ENCODE measurements at regions not wholly inside any gene's neighbourhood (a gene's known extent, or its start where the extent isn't known, plus 50 kb on each side); places are given as distances from the start of the nearest gene placed in this dataset.

DNA sequence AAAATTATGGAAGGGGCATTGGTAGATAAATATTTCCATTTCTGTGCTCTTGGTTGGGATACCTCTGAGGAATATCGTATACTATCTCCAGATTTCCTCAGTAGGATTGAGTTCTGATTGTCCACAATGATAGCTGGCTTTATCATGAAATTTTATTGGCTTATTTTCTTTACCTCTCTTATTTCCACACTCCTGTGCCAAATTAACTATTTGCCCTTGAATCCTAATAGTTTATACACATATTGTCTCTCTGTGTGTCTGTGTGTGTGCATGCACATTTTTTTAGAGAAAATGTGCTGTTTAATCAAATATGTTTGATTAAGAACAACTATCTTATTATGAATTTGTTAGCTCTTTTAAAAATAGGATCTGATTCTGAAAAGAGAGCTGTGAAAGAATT, 271.6 kb downstream of the DTHD1 start:
- Histone ChIP-seq H3K4me3 (ENCODE audit: low read length in 3 of 3) (no peak overlapping the region), H3K9ac (ENCODE audit: low read length in 3 of 3) (no peak overlapping the region), H3K27me3 (ENCODE audit: control insufficient read depth, insufficient read depth, low read length) (no peaks in the 10 kb centered on the region), H3K4me1 (ENCODE audit: control insufficient read depth in 2 of 3, insufficient read depth in 2 of 3, low read depth in 1 of 3, low read length in 3 of 3) (no peaks in the 10 kb centered on the region), H3K36me3 (ENCODE audit: control insufficient read depth in 2 of 3, insufficient read depth in 3 of 3, low read length in 3 of 3) (no peaks in the 10 kb centered on the region), H3K9me3 (ENCODE audit: control insufficient read depth in 2 of 3, insufficient read depth in 1 of 3, low read length in 3 of 3) (no peaks in the 10 kb centered on the region), H3K27ac (ENCODE audit: low read depth in 2 of 2, low read length in 2 of 2) (no peak overlapping the region)
- TF ChIP-seq, protein P1, sequence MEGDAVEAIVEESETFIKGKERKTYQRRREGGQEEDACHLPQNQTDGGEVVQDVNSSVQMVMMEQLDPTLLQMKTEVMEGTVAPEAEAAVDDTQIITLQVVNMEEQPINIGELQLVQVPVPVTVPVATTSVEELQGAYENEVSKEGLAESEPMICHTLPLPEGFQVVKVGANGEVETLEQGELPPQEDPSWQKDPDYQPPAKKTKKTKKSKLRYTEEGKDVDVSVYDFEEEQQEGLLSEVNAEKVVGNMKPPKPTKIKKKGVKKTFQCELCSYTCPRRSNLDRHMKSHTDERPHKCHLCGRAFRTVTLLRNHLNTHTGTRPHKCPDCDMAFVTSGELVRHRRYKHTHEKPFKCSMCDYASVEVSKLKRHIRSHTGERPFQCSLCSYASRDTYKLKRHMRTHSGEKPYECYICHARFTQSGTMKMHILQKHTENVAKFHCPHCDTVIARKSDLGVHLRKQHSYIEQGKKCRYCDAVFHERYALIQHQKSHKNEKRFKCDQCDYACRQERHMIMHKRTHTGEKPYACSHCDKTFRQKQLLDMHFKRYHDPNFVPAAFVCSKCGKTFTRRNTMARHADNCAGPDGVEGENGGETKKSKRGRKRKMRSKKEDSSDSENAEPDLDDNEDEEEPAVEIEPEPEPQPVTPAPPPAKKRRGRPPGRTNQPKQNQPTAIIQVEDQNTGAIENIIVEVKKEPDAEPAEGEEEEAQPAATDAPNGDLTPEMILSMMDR (IDR thresholded peaks at IDR 0.05; ENCODE audit: borderline replicate concordance, extremely low read depth, insufficient read depth) = no peak
- DNase-seq (no peak), FAIRE-seq (no peak)
- intact Hi-C loops (cut with DNase I) = no loop called here

DNA sequence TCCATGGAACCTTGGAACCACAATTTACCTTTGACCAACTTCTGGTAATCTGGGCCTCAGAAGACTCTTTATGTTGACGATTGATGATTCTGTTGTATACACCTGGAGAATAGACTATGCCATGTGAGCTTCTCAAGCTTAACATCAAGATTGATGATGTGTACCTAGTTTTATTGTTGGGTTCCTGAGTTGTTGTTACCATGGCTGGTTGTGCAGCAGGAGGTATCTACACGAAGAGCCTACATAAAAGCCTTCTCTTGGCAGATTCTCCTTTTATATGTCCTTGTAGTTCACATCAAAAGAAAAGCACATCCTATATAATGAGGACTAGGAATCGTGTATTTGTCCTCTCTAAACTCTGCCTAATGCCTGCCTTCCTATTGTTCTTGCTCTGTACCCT, 272.0 kb downstream of the DTHD1 start:
- no peak for FAIRE-seq
- intact Hi-C loops (cut with DNase I) = no loop called here
- TF ChIP-seq, protein P1 (IDR thresholded peaks at IDR 0.05; ENCODE audit: borderline replicate concordance, extremely low read depth, insufficient read depth) = no peak

DNA sequence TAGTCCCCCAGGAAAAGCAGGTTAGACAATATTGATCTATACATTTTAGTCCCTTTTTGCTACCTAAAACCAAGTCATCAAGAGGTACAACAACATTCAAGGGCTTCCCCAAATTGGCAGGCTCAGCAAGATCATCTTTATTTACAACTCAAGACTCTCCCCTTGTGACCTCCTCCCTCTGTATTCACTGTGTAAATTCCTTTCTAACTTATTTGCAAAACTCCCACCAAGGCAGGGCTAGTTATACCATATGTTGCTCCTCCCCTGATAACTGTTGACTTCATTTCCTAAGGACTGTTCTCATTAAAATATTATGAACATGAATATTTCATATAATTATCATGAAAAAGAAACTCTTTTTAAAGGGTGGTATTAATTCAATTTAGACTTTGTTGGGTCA, 275.6 kb downstream of the DTHD1 start:
- Histone ChIP-seq H3K27ac (ENCODE audit: low read depth in 2 of 2, low read length in 2 of 2) (no peak overlapping the region), H3K9ac (ENCODE audit: low read length in 3 of 3) (no peak overlapping the region), H3K4me1 (ENCODE audit: control insufficient read depth in 2 of 3, insufficient read depth in 2 of 3, low read depth in 1 of 3, low read length in 3 of 3) (no peaks in the 10 kb centered on the region), H3K4me3 (ENCODE audit: low read length in 3 of 3) (no peak overlapping the region), H3K36me3 (ENCODE audit: control insufficient read depth in 2 of 3, insufficient read depth in 3 of 3, low read length in 3 of 3) (no peaks in the 10 kb centered on the region), H3K9me3 (ENCODE audit: control insufficient read depth in 2 of 3, insufficient read depth in 1 of 3, low read length in 3 of 3) (no peaks in the 10 kb centered on the region), H3K27me3 (ENCODE audit: control insufficient read depth, insufficient read depth, low read length) (no peaks in the 10 kb centered on the region)
- FAIRE-seq = no peak
- TF ChIP-seq, protein P1 (IDR thresholded peaks at IDR 0.05; ENCODE audit: borderline replicate concordance, extremely low read depth, insufficient read depth) = no peak
- intact Hi-C loops (cut with DNase I) = no loop called here
- no peak for DNase-seq

More for the DNA sequence above, 272.0 kb downstream of the DTHD1 start:
- Histone ChIP-seq H3K27me3 (ENCODE audit: control insufficient read depth, insufficient read depth, low read length) (no peaks in the 10 kb centered on the region), H3K4me3 (ENCODE audit: low read length in 3 of 3) (no peak overlapping the region), H3K9ac (ENCODE audit: low read length in 3 of 3) (no peak overlapping the region), H3K36me3 (ENCODE audit: control insufficient read depth in 2 of 3, insufficient read depth in 3 of 3, low read length in 3 of 3) (no peaks in the 10 kb centered on the region), H3K27ac (ENCODE audit: low read depth in 2 of 2, low read length in 2 of 2) (no peak overlapping the region), H3K9me3 (ENCODE audit: control insufficient read depth in 2 of 3, insufficient read depth in 1 of 3, low read length in 3 of 3) (no peaks in the 10 kb centered on the region), H3K4me1 (ENCODE audit: control insufficient read depth in 2 of 3, insufficient read depth in 2 of 3, low read depth in 1 of 3, low read length in 3 of 3) (no peaks in the 10 kb centered on the region)
- no peak for DNase-seq

DNA sequence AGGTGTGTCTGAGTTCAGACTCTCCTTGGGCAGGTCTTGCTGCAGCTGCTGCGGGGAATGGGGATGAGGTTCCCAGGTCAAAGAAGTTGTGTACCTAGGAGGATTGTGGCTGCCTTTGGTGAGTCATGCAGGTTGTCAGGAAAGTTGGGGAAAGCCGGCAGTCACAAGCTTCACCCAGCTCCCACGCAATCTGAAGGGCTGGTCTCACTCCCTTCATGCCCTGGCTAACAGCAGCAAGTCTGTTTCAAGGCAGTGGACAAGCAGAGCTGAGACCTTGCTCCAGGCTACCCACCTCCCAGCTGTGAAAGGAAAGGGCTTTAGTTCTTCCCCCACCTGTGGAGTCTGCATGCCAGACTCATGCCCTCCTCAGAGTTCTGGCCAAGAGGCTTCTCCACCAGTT, 287.2 kb downstream of the DTHD1 start:
- no peaks in the 10 kb centered on the region for H3K9me3 ChIP-seq (ENCODE audit: control insufficient read depth in 2 of 3, insufficient read depth in 1 of 3, low read length in 3 of 3)
- H3K27ac ChIP-seq (ENCODE audit: low read depth in 2 of 2, low read length in 2 of 2) = no peak overlapping the region
- TF ChIP-seq, protein P1 (IDR thresholded peaks at IDR 0.05; ENCODE audit: borderline replicate concordance, extremely low read depth, insufficient read depth) = no peak
- no peak overlapping the region for H3K4me3 ChIP-seq (ENCODE audit: low read length in 3 of 3)
- no peaks in the 10 kb centered on the region for H3K4me1 ChIP-seq (ENCODE audit: control insufficient read depth in 2 of 3, insufficient read depth in 2 of 3, low read depth in 1 of 3, low read length in 3 of 3)
- DNase-seq (no peak), FAIRE-seq (no peak)
- intact Hi-C loops (cut with DNase I) = no loop called here
- H3K36me3 ChIP-seq (ENCODE audit: control insufficient read depth in 2 of 3, insufficient read depth in 3 of 3, low read length in 3 of 3) = no peaks in the 10 kb centered on the region
- no peaks in the 10 kb centered on the region for H3K27me3 ChIP-seq (ENCODE audit: control insufficient read depth, insufficient read depth, low read length)
- no peak overlapping the region for H3K9ac ChIP-seq (ENCODE audit: low read length in 3 of 3)
